CD14-positive monocyte (primary cell): ENCODE measurements at regions not wholly inside any gene's neighbourhood (a gene's known extent, or its start where the extent isn't known, plus 50 kb on each side); places are given as distances from the start of the nearest gene placed in this dataset.

ENCODE experiments used
- DNase-seq, 3 donors: peaks; one replicate each; pipeline ENCODE4 v3.0.0-alpha.2; 2011 to 2022
- H2AFZ ChIP-seq: 2 replicates; pipeline ENCODE4 v1.6.0; 2012; ENCODE audit warnings: mild to moderate bottlenecking, low read depth, low read length, inconsistent platforms; ENCODE audit not compliant: insufficient read depth, poor library complexity, severe bottlenecking
- H3K27ac ChIP-seq, 2 donors: 1 replicate in 1 of 2; 2 replicates in 1 of 2; pipeline ENCODE4 v1.5.1; 2012 to 2013; ENCODE audit warnings: low read length in 2 of 2, control low read depth in 1 of 2, inconsistent platforms in 1 of 2, low read depth in 1 of 2, mild to moderate bottlenecking in 1 of 2
- H3K27me3 ChIP-seq, 2 donors: one replicate each; pipeline versions ENCODE4 v1.6.0 to v1.6.1; 2011 to 2013; ENCODE audit warnings: low read length in 2 of 2; ENCODE audit not compliant: control insufficient read depth in 2 of 2, insufficient read depth in 2 of 2
- H3K36me3 ChIP-seq, 2 donors: replicated peaks in 1 of 2; 1 replicate in 1 of 2; 2 replicates in 1 of 2; pipeline versions ENCODE4 v1.5.1 to v1.6.1; 2012 to 2013; ENCODE audit warnings: low read length in 2 of 2, control low read depth in 1 of 2, inconsistent platforms in 1 of 2, mild to moderate bottlenecking in 1 of 2; ENCODE audit not compliant: insufficient read depth in 2 of 2, control insufficient read depth in 1 of 2
- H3K4me1 ChIP-seq, 2 donors: 1 replicate in 1 of 2; 2 replicates in 1 of 2; pipeline versions ENCODE4 v1.5.1 to v1.6.1; 2012 to 2013; ENCODE audit warnings: low read length in 2 of 2, control low read depth in 1 of 2, inconsistent platforms in 1 of 2, mild to moderate bottlenecking in 1 of 2, moderate library complexity in 1 of 2; ENCODE audit not compliant: insufficient read depth in 2 of 2, control insufficient read depth in 1 of 2
- H3K4me2 ChIP-seq: replicated peaks from 2 replicates; pipeline ENCODE3; 2012; ENCODE audit warnings: low read length, moderate library complexity, mild to moderate bottlenecking; ENCODE audit not compliant: poor library complexity, severe bottlenecking; ENCODE audit errors: extremely low read depth
- H3K4me3 ChIP-seq, 3 experiments: fragments of 200-600 bp in 1 of 3; sonication (generic) in 1 of 3; replicated peaks in 1 of 3; 1 replicate in 2 of 3; 2 replicates in 1 of 3; pipeline ENCODE4 v1.5.1; 2011 to 2013; ENCODE audit warnings: low read length in 3 of 3, mild to moderate bottlenecking in 3 of 3, control low read depth in 2 of 3, low read depth in 2 of 3, inconsistent platforms in 1 of 3, moderate library complexity in 1 of 3
- H3K79me2 ChIP-seq: 2 replicates; pipeline ENCODE4 v1.6.0; 2012; ENCODE audit warnings: mild to moderate bottlenecking, control low read depth, inconsistent platforms, low read length, moderate library complexity; ENCODE audit not compliant: insufficient read depth
- H3K9ac ChIP-seq: 2 replicates; pipeline ENCODE4 v1.6.0; 2017; ENCODE audit warnings: low read length, mild to moderate bottlenecking; ENCODE audit not compliant: insufficient read depth, poor library complexity, severe bottlenecking
- H3K9me3 ChIP-seq, 2 donors: replicated peaks in 1 of 2; 1 replicate in 1 of 2; 2 replicates in 1 of 2; pipeline versions ENCODE4 v1.5.1 to v1.6.1; 2012 to 2013; ENCODE audit warnings: low read length in 2 of 2, control low read depth in 1 of 2; ENCODE audit not compliant: control insufficient read depth in 1 of 2, insufficient read depth in 1 of 2
- H4K20me1 ChIP-seq: 2 replicates; pipeline ENCODE4 v1.6.0; 2012; ENCODE audit warnings: mild to moderate bottlenecking, low read length, control low read depth, moderate library complexity; ENCODE audit not compliant: insufficient read depth
- H3K27ac Mint-ChIP-seq, 7 donors: one replicate each; pipeline ENCODE4 v1.8.0; 2020; ENCODE audit warnings: mild to moderate bottlenecking in 7 of 7, mixed read lengths in 7 of 7, moderate library complexity in 6 of 7, inconsistent platforms in 2 of 7
- H3K27me3 Mint-ChIP-seq, 3 donors: one replicate each; pipeline ENCODE4 v1.8.0; 2021 to 2022; ENCODE audit warnings: low read depth in 3 of 3, mild to moderate bottlenecking in 3 of 3, mixed read lengths in 3 of 3, moderate library complexity in 3 of 3, inconsistent platforms in 1 of 3
- H3K36me3 Mint-ChIP-seq, 2 donors: one replicate each; pipeline ENCODE4 v1.8.0; 2020; ENCODE audit warnings: mixed read lengths in 2 of 2, inconsistent platforms in 1 of 2, mild to moderate bottlenecking in 1 of 2
- H3K4me1 Mint-ChIP-seq: one replicate; pipeline ENCODE4 v1.8.0; 2020; ENCODE audit warnings: mild to moderate bottlenecking, mixed read lengths
- H3K4me3 Mint-ChIP-seq, 2 donors: one replicate each; pipeline ENCODE4 v1.8.0; 2020; ENCODE audit warnings: mild to moderate bottlenecking in 2 of 2, mixed read lengths in 2 of 2, moderate library complexity in 1 of 2
- H3K9me3 Mint-ChIP-seq, 7 donors: one replicate each; pipeline ENCODE4 v1.8.0; 2020 to 2022; ENCODE audit warnings: mixed read lengths in 7 of 7, mild to moderate bottlenecking in 6 of 7, moderate library complexity in 6 of 7, inconsistent platforms in 2 of 7
- CTCF ChIP-seq: fragments of 200-600 bp; IDR thresholded peaks from one replicate; pipeline ENCODE4 v1.8.0; 2022; ENCODE audit warnings: antibody characterized with exemption, mild to moderate bottlenecking
- WGBS: methylation state at CpG from one replicate; pipeline ENCODE4 v1.1.5; 2013; ENCODE audit warnings: missing lambda C conversion rate; ENCODE audit not compliant: insufficient coverage; 5-methylcytosine and 5-hydroxymethylcytosine counted together
- intact Hi-C, 2 donors: fragments of 100-400 bp; cut with micrococcal nuclease; formaldehyde crosslinking; loops; one replicate each; pipeline versions ENCODE4 v1.15.0 to v1.15.1; 2023

GRCh38 chr11:39786281-39786680 is 1673.2 kb downstream of the LRRC4C start:
- Histone ChIP-seq H3K27me3 (no peaks in the 10 kb centered on the region), H2AFZ (no peak overlapping the region), H3K4me2 (no peak overlapping the region), H3K4me1 (no peaks in the 10 kb centered on the region), H3K9ac (no peak overlapping the region), H3K79me2 (no peaks in the 10 kb centered on the region), H4K20me1 (no peaks in the 10 kb centered on the region), H3K4me3 (no peak overlapping the region), H3K36me3 (no peaks in the 10 kb centered on the region), H3K9me3 (peaks cover 4 to 25% of the 10 kb centered on the region in 2 donors), H3K27ac (no peak overlapping the region)
- no peak overlapping the region for H3K27ac Mint-ChIP-seq
- no peak for DNase-seq
- peaks cover 2% of the 10 kb centered on the region for H3K4me1 Mint-ChIP-seq
- no peaks in the 10 kb centered on the region for H3K36me3 Mint-ChIP-seq
- intact Hi-C loops = no loop called here
- WGBS = 93% methylated on average over 9 of the region's 9 CpGs
- no peaks in the 10 kb centered on the region for H3K27me3 Mint-ChIP-seq
- no peak overlapping the region for H3K4me3 Mint-ChIP-seq
- peaks cover 2 to 24% (median 9%) of the 10 kb centered on the region in 7 donors for H3K9me3 Mint-ChIP-seq
- no peak for TF ChIP-seq CTCF

GRCh38 chr11:39784873-39785272 is 1674.6 kb downstream of the LRRC4C start:
- Histone ChIP-seq H3K9ac (no peak overlapping the region), H3K79me2 (no peaks in the 10 kb centered on the region)

More at GRCh38 chr11:39784873-39785272, 1674.6 kb downstream of the LRRC4C start:
- H3K9me3 Mint-ChIP-seq = peaks cover 2 to 24% (median 9%) of the 10 kb centered on the region in 7 donors
- H3K4me3 ChIP-seq = no peak overlapping the region
- H3K4me1 Mint-ChIP-seq = peaks cover 14% of the 10 kb centered on the region
- H2AFZ ChIP-seq = no peak overlapping the region
- H3K4me2 ChIP-seq = no peak overlapping the region
- no peak for DNase-seq
- no peak overlapping the region for H3K27ac Mint-ChIP-seq
- H3K36me3 Mint-ChIP-seq = no peaks in the 10 kb centered on the region
- no peak for TF ChIP-seq CTCF
- no peak overlapping the region for H3K27ac ChIP-seq
- peaks cover 4 to 25% of the 10 kb centered on the region in 2 donors for H3K9me3 ChIP-seq
- H3K4me1 ChIP-seq = peaks cover 8 to 9% of the 10 kb centered on the region in 2 donors
- 90% methylated on average over 4 of the region's 5 CpGs for WGBS
- H3K27me3 ChIP-seq = no peaks in the 10 kb centered on the region
- intact Hi-C loops = no loop called here
- H3K4me3 Mint-ChIP-seq = no peak overlapping the region
- H4K20me1 ChIP-seq = no peaks in the 10 kb centered on the region
- H3K27me3 Mint-ChIP-seq = no peaks in the 10 kb centered on the region
- no peaks in the 10 kb centered on the region for H3K36me3 ChIP-seq
